Colonic mucosa (tissue), 4 donors: ENCODE measurements at regions not wholly inside any gene's neighbourhood (a gene's known extent, or its start where the extent isn't known, plus 50 kb on each side); places are given as distances from the start of the nearest gene placed in this dataset.

ENCODE experiments used
- DNase-seq: peaks from one replicate; pipeline ENCODE4 v3.0.0-alpha.2; 2020
- H3K27ac ChIP-seq: fragments of 200-600 bp; one replicate; pipeline ENCODE4 v1.8.0; 2021
- H3K27me3 ChIP-seq: fragments of 200-600 bp; one replicate; pipeline ENCODE4 v1.8.0; 2021
- H3K36me3 ChIP-seq: fragments of 200-600 bp; one replicate; pipeline ENCODE4 v1.8.0; 2021
- H3K4me1 ChIP-seq: fragments of 200-600 bp; one replicate; pipeline ENCODE4 v1.8.0; 2021; ENCODE audit warnings: mild to moderate bottlenecking
- H3K4me3 ChIP-seq: fragments of 200-600 bp; one replicate; pipeline ENCODE4 v1.8.0; 2021
- H3K9ac ChIP-seq, 2 donors: one replicate each; pipeline ENCODE4 v1.7.0; 2013; ENCODE audit warnings: control low read depth in 2 of 2, low read depth in 2 of 2, low read length in 2 of 2
- H3K9me3 ChIP-seq: fragments of 200-600 bp; one replicate; pipeline ENCODE4 v1.8.0; 2021
- intact Hi-C: fragments of 100-400 bp; cut with DNase I; formaldehyde crosslinking; loops from one replicate; pipeline ENCODE4 v1.14.1; 2022
- TF ChIP-seq, protein P1 (sequence below): fragments of 200-600 bp; IDR thresholded peaks from one replicate; pipeline ENCODE4 v1.8.0; 2022; ENCODE audit warnings: antibody characterized with exemption, mild to moderate bottlenecking
- donor health status: healthy.
- donor health status: DM: no; HTN: no; CAD: no.
- donor health status: DM: no; HTN: no; CAD: no.

DNA sequence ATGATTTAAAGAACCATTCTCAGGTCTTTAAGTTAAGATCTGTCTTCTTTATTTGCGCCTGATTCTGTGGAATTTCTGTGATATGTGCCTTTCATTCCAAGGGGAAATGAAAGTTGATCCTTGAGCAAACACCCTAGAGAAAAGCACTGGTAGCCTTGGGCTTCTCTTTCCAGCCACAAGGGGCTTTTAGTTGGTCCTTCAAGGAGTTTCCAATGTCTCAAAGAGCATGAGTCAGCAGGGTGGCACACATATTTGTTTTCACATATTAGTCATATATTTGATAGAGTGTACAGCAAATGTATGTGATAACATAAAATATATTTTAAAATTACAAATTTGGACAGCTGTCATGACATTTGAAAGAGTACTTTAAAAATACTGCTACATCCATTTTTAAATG is 339.5 kb downstream of the TXNL1 start:
- DNase-seq = no peak
- no peaks in the 10 kb centered on the region for H3K36me3 ChIP-seq
- TF ChIP-seq, protein P1, sequence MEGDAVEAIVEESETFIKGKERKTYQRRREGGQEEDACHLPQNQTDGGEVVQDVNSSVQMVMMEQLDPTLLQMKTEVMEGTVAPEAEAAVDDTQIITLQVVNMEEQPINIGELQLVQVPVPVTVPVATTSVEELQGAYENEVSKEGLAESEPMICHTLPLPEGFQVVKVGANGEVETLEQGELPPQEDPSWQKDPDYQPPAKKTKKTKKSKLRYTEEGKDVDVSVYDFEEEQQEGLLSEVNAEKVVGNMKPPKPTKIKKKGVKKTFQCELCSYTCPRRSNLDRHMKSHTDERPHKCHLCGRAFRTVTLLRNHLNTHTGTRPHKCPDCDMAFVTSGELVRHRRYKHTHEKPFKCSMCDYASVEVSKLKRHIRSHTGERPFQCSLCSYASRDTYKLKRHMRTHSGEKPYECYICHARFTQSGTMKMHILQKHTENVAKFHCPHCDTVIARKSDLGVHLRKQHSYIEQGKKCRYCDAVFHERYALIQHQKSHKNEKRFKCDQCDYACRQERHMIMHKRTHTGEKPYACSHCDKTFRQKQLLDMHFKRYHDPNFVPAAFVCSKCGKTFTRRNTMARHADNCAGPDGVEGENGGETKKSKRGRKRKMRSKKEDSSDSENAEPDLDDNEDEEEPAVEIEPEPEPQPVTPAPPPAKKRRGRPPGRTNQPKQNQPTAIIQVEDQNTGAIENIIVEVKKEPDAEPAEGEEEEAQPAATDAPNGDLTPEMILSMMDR = no peak
- H3K9ac ChIP-seq = no peak overlapping the region
- H3K4me3 ChIP-seq = no peak overlapping the region
- no peak overlapping the region for H3K27ac ChIP-seq
- H3K4me1 ChIP-seq = no peaks in the 10 kb centered on the region
- intact Hi-C loops = no loop called here
- no peaks in the 10 kb centered on the region for H3K27me3 ChIP-seq
- H3K9me3 ChIP-seq = no peaks in the 10 kb centered on the region

DNA sequence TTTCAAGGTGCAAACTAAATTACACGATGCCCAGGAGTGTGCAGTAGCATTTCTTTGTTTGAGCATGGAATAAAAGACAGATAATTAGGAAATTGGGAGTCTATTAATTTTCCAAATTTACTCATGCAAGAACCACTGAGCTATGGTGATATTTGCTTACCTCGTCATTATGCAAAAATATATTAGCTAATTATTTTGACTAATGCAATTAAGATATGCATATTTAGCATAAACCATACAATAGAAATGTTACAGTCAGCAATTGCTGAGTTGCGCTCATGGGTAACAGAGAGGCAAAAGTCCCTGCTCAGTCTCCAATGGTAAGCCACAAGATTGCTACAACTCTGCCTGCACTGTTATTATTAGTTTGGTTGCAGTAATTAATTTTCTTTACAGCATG is 342.0 kb downstream of the TXNL1 start:
- DNase-seq = no peak
- no peaks in the 10 kb centered on the region for H3K9me3 ChIP-seq
- H3K4me3 ChIP-seq = no peak overlapping the region
- H3K27me3 ChIP-seq = no peaks in the 10 kb centered on the region
- H3K4me1 ChIP-seq = no peaks in the 10 kb centered on the region
- no peaks in the 10 kb centered on the region for H3K36me3 ChIP-seq
- no peak overlapping the region for H3K27ac ChIP-seq
- H3K9ac ChIP-seq = no peak overlapping the region
- intact Hi-C loops = no loop called here
- TF ChIP-seq, protein P1 = no peak

DNA sequence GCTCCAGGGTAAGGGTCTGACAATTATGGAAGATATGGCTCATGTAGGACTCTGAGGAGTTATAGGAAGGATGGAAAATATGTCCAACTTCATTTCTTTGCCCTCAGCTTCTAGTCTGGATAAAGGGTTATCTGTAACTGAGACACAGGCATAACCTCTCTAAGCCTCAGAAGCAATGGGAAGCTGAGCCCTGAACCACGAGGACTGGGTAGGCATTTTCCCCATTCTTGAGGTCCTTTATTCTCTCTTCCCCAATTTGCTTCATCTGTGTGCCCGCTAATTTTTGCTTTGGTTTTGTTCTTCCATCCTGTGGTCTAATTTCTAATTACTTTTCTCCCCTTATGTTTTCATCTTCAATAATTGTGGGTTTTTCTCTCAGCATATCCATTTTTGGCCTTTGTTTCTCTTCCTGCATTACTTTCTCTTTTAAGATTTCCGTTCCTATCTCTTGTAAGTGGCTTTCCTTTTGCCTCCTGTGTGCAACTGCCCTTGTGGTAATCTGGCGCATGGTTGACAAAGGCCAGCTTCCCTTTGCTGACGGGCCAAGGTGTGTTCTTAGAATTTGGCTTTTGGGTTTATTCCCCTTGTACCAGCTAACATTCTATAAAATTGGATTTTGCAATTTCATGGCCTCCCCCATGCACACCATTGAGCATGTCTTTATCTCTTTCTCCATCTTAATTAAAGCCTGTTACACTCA is 343.8 kb downstream of the TXNL1 start:
- Histone ChIP-seq H3K9ac (no peak overlapping the region), H3K27ac (no peak overlapping the region), H3K4me3 (no peak overlapping the region), H3K36me3 (no peaks in the 10 kb centered on the region), H3K9me3 (no peaks in the 10 kb centered on the region), H3K4me1 (no peaks in the 10 kb centered on the region), H3K27me3 (no peaks in the 10 kb centered on the region)
- TF ChIP-seq, protein P1 = no peak
- no peak for DNase-seq
- intact Hi-C loops = no loop called here

DNA sequence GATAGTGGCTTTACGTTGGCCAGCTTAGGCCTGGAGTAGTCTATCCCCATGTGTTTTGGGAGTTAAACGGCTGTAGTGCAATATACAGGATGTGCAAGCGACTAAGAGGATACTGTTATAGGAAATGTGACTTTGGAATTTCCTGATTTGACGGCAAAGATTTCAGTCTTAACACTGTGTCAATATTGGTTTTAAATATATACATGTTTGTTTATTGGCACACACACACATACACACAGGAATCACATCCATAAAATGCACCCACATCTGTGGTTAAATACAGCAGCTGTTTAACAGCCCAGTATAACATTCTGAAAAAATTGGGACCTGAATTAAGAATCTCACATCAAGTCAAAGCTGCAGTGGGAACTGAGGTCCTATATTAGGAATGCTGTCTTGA is 347.1 kb downstream of the TXNL1 start:
- Histone ChIP-seq H3K4me1 (no peaks in the 10 kb centered on the region), H3K36me3 (no peaks in the 10 kb centered on the region), H3K27me3 (no peaks in the 10 kb centered on the region), H3K9ac (no peak overlapping the region), H3K9me3 (no peaks in the 10 kb centered on the region), H3K27ac (no peak overlapping the region), H3K4me3 (no peak overlapping the region)
- TF ChIP-seq, protein P1 = no peak
- DNase-seq = no peak
- intact Hi-C loops = no loop called here

DNA sequence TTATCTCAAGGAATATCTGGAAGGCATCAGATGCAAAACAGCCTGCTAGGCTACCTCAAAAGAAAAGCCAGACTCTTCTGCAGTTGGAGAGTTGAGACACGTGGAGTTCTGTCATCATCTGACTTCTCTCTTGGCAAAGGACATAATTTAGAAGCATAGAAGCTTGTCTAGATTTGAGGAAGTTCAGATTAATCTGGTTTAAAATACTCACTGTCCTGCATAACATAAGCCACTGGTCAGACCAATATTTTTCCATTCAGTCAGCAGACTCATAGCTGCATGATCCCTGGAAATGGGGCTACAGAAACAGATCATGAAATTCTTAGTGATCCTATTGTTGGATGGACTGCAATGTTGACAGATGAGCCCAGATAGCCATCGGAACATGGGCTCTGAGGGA is 349.0 kb downstream of the TXNL1 start:
- TF ChIP-seq, protein P1 = no peak
- DNase-seq = no peak

More for the DNA sequence above, 349.0 kb downstream of the TXNL1 start:
- intact Hi-C loops = no loop called here
- Histone ChIP-seq H3K9ac (no peak overlapping the region), H3K27me3 (no peaks in the 10 kb centered on the region), H3K9me3 (no peaks in the 10 kb centered on the region), H3K4me3 (no peak overlapping the region), H3K4me1 (no peaks in the 10 kb centered on the region), H3K36me3 (no peaks in the 10 kb centered on the region), H3K27ac (no peak overlapping the region)
